HG03469 (cell line): ENCODE measurements at regions not wholly inside any gene's neighbourhood (a gene's known extent, or its start where the extent isn't known, plus 50 kb on each side); places are given as distances from the start of the nearest gene placed in this dataset.
"Not testable (repeated sequence)": the region's sequence is repeated elsewhere in the genome, so short reads cannot be mapped to it uniquely, and the experiment has no call there.

Experiments used
- ATAC-seq: cut with Tn5 transposase; IDR thresholded peaks from one replicate; pipeline ENCODE4 v1.9.1; 2021; ENCODE audit warnings: mild to moderate bottlenecking, moderate library complexity, moderate number of reproducible peaks; ENCODE audit not compliant: unreplicated experiment

- ATAC-seq = no peak
Measured at GRCh38 chr5:54885636-54886035, 99.8 kb downstream of the ESM1 start.

GRCh38 chr5:54884195-54884536 lies 101.2 kb downstream of the ESM1 start:
- no peak for ATAC-seq

GRCh38 chr5:54883374-54884194 lies 101.8 kb downstream of the ESM1 start:
- no peak for ATAC-seq

GRCh38 chr5:54882841-54883240 lies 102.6 kb downstream of the ESM1 start:
- ATAC-seq = no peak

GRCh38 chr5:54882101-54882500 lies 103.3 kb downstream of the ESM1 start:
- ATAC-seq = no peak

GRCh38 chr5:54881286-54882005 lies 103.9 kb downstream of the ESM1 start:
- no peak for ATAC-seq

GRCh38 chr5:54876976-54877375 lies 108.4 kb downstream of the ESM1 start:
- no peak for ATAC-seq

GRCh38 chr5:54876556-54876955 lies 108.8 kb downstream of the ESM1 start:
- no peak for ATAC-seq

GRCh38 chr5:54874337-54875021 lies 110.9 kb downstream of the ESM1 start:
- ATAC-seq = no peak

GRCh38 chr5:54873691-54874090 lies 111.7 kb downstream of the ESM1 start:
- no peak for ATAC-seq

GRCh38 chr5:54872810-54873209 lies 112.6 kb downstream of the ESM1 start:
- ATAC-seq = no peak

- ATAC-seq = no peak
Measured at GRCh38 chr5:54870271-54870670, 115.1 kb downstream of the ESM1 start.

- no peak for ATAC-seq
Measured at GRCh38 chr5:54869691-54870090, 115.7 kb downstream of the ESM1 start.

GRCh38 chr5:54868511-54869483 lies 116.6 kb downstream of the ESM1 start:
- ATAC-seq = no peak

GRCh38 chr5:54867310-54867944 lies 118.0 kb downstream of the ESM1 start:
- no peak for ATAC-seq

GRCh38 chr5:54864911-54865515 lies 120.4 kb downstream of the ESM1 start:
- not testable (repeated sequence) for ATAC-seq

- no peak for ATAC-seq
Measured at GRCh38 chr5:54862036-54862435, 123.4 kb downstream of the ESM1 start.

- ATAC-seq = no peak
Measured at GRCh38 chr5:54861212-54861894, 124.0 kb downstream of the ESM1 start.

GRCh38 chr5:54860321-54860720 lies 125.1 kb downstream of the ESM1 start:
- no peak for ATAC-seq
